Mesenchymal stem cell (in vitro differentiated cells and primary cell): ENCODE measurements at regions not wholly inside any gene's neighbourhood (a gene's known extent, or its start where the extent isn't known, plus 50 kb on each side); places are given as distances from the start of the nearest gene placed in this dataset.

Experiments used
- DNase-seq: peaks from one replicate; pipeline ENCODE4 v3.0.0-alpha.2; 2013
- H2AFZ ChIP-seq: one replicate; pipeline ENCODE4 v1.6.1; 2013; ENCODE audit warnings: low read depth, mild to moderate bottlenecking, control low read depth, inconsistent platforms, low read length, moderate library complexity
- H2AK5ac ChIP-seq: 2 replicates; pipeline ENCODE4 v1.6.1; 2013; ENCODE audit warnings: low read length, moderate library complexity, mild to moderate bottlenecking, inconsistent platforms; ENCODE audit not compliant: severe bottlenecking
- H2BK120ac ChIP-seq: one replicate; pipeline ENCODE4 v1.6.1; 2013; ENCODE audit warnings: low read depth, mild to moderate bottlenecking, inconsistent platforms, low read length, moderate library complexity
- H2BK12ac ChIP-seq, 2 experiments: one replicate each; pipeline ENCODE4 v1.6.1; 2013; ENCODE audit warnings: inconsistent platforms in 2 of 2, low read length in 2 of 2, mild to moderate bottlenecking in 2 of 2, moderate library complexity in 2 of 2, control low read depth in 1 of 2
- H2BK15ac ChIP-seq: one replicate; pipeline ENCODE4 v1.6.1; 2013; ENCODE audit warnings: mild to moderate bottlenecking, low read depth, inconsistent platforms; ENCODE audit not compliant: poor library complexity, severe bottlenecking
- H2BK5ac ChIP-seq: 2 replicates; pipeline ENCODE4 v1.6.1; 2013; ENCODE audit warnings: low read depth, mild to moderate bottlenecking, low read length, control low read depth, inconsistent platforms; ENCODE audit not compliant: poor library complexity, severe bottlenecking
- H3K14ac ChIP-seq, 2 experiments: one replicate each; pipeline ENCODE4 v1.6.1; 2013; ENCODE audit warnings: inconsistent platforms in 2 of 2, low read length in 2 of 2, control low read depth in 1 of 2, mild to moderate bottlenecking in 1 of 2, moderate library complexity in 1 of 2
- H3K18ac ChIP-seq, 2 experiments: one replicate each; pipeline ENCODE4 v1.6.1; 2013; ENCODE audit warnings: inconsistent platforms in 2 of 2, low read length in 2 of 2, control low read depth in 1 of 2, low read depth in 1 of 2, mild to moderate bottlenecking in 1 of 2
- H3K23ac ChIP-seq, 2 experiments: one replicate each; pipeline ENCODE4 v1.6.1; 2013; ENCODE audit warnings: inconsistent platforms in 2 of 2, low read length in 2 of 2, mild to moderate bottlenecking in 2 of 2, moderate library complexity in 2 of 2, control low read depth in 1 of 2
- H3K27ac ChIP-seq: 2 replicates; pipeline ENCODE4 v1.5.1; 2013; ENCODE audit warnings: mild to moderate bottlenecking, moderate library complexity, low read length, control low read depth, inconsistent platforms; ENCODE audit not compliant: poor library complexity, severe bottlenecking
- H3K27me3 ChIP-seq, 2 experiments: 2 replicates each; pipeline versions ENCODE4 v1.6.1 to v1.7.0; 2013; ENCODE audit warnings: low read length in 2 of 2, mild to moderate bottlenecking in 2 of 2, moderate library complexity in 2 of 2, control low read depth in 1 of 2, inconsistent platforms in 1 of 2; ENCODE audit not compliant: control insufficient read depth in 1 of 2, insufficient read depth in 1 of 2
- H3K36me3 ChIP-seq, 2 experiments: 2 replicates each; pipeline versions ENCODE4 v1.6.1 to v1.7.0; 2013; ENCODE audit warnings: low read length in 2 of 2, control low read depth in 1 of 2, inconsistent platforms in 1 of 2, low read depth in 1 of 2, mild to moderate bottlenecking in 1 of 2; ENCODE audit not compliant: insufficient read depth in 2 of 2, control insufficient read depth in 1 of 2
- H3K4ac ChIP-seq, 2 experiments: one replicate each; pipeline ENCODE4 v1.6.1; 2013; ENCODE audit warnings: inconsistent platforms in 2 of 2, low read length in 2 of 2, mild to moderate bottlenecking in 2 of 2, moderate library complexity in 2 of 2, control low read depth in 1 of 2, low read depth in 1 of 2
- H3K4me1 ChIP-seq: 2 replicates; pipeline ENCODE4 v1.6.1; 2013; ENCODE audit warnings: low read depth, low read length, control low read depth; ENCODE audit not compliant: control insufficient read depth, insufficient read depth
- H3K4me2 ChIP-seq: 2 replicates; pipeline ENCODE4 v1.6.1; 2013; ENCODE audit warnings: low read length, mild to moderate bottlenecking, inconsistent platforms; ENCODE audit not compliant: poor library complexity, severe bottlenecking
- H3K4me3 ChIP-seq, 2 experiments: 2 replicates each; pipeline versions ENCODE4 v1.5.1 to v1.7.0; 2013; ENCODE audit warnings: low read length in 2 of 2, mild to moderate bottlenecking in 2 of 2, control low read depth in 1 of 2, low read depth in 1 of 2; ENCODE audit not compliant: insufficient read depth in 1 of 2
- H3K79me1 ChIP-seq: replicated peaks from 2 replicates; pipeline ENCODE4 v1.6.1; 2013; ENCODE audit warnings: mild to moderate bottlenecking, control low read depth, low read length, inconsistent platforms; ENCODE audit not compliant: poor library complexity, severe bottlenecking
- H3K9ac ChIP-seq: 2 replicates; pipeline ENCODE4 v1.7.0; 2013; ENCODE audit warnings: mild to moderate bottlenecking, low read length, moderate library complexity
- H3K9me3 ChIP-seq: 2 replicates; pipeline ENCODE4 v1.7.0; 2013; ENCODE audit warnings: mild to moderate bottlenecking, low read length; ENCODE audit not compliant: control insufficient read depth
- H4K8ac ChIP-seq: one replicate; pipeline ENCODE4 v1.6.1; 2013; ENCODE audit warnings: inconsistent platforms, mild to moderate bottlenecking, low read length, moderate library complexity
- H4K91ac ChIP-seq: one replicate; pipeline ENCODE4 v1.6.1; 2013; ENCODE audit warnings: mild to moderate bottlenecking, low read length, inconsistent platforms
- WGBS: methylation state at CpG from one replicate; pipeline ENCODE4 v1.1.7; 2013; ENCODE audit warnings: mixed read lengths; 5-methylcytosine and 5-hydroxymethylcytosine counted together

DNA sequence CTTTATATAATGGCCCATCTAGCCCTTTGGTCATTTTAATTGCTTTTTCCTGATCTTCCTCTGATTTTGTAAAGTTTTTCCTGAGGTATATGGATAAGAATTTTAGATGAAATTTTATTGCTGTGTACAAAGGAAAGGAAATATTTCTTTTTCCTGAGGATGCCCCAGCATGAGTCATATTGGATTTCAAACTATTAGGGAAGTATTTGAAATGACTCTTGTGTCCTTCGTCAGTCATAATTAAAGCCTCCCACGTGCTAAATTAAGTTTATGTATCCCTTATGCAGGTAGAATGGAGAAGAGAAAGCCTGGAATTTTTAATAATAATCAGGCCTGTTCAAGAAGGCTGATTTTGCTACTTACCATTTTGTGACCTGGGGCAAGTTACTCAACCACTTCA lies 82.6 kb upstream of the GLI3 start:
- H2AFZ ChIP-seq, result no peak overlapping the region
- H3K4me3 ChIP-seq, result no peak overlapping the region
- no peak overlapping the region for H3K23ac ChIP-seq
- H3K18ac ChIP-seq, result no peak overlapping the region
- no peaks in the 10 kb centered on the region for H3K9me3 ChIP-seq
- no peak overlapping the region for H2AK5ac ChIP-seq
- no peak overlapping the region for H4K8ac ChIP-seq
- no peak overlapping the region for H3K9ac ChIP-seq
- H3K4me2 ChIP-seq, result no peak overlapping the region
- no peak for DNase-seq
- no peaks in the 10 kb centered on the region for H3K36me3 ChIP-seq
- H2BK5ac ChIP-seq, result no peak overlapping the region
- no peak overlapping the region for H3K14ac ChIP-seq
- H3K27ac ChIP-seq, result no peak overlapping the region
- no peak overlapping the region for H3K4ac ChIP-seq
- H2BK12ac ChIP-seq, result no peak overlapping the region
- H2BK120ac ChIP-seq, result no peak overlapping the region
- no peaks in the 10 kb centered on the region for H3K4me1 ChIP-seq
- no peak overlapping the region for H2BK15ac ChIP-seq
- H3K79me1 ChIP-seq, result no peaks in the 10 kb centered on the region
- H3K27me3 ChIP-seq, result peaks cover 0 to 20% of the 10 kb centered on the region in 2 experiments
- 73% methylated on average over 2 of the region's 2 CpGs for WGBS
- H4K91ac ChIP-seq, result no peak overlapping the region

DNA sequence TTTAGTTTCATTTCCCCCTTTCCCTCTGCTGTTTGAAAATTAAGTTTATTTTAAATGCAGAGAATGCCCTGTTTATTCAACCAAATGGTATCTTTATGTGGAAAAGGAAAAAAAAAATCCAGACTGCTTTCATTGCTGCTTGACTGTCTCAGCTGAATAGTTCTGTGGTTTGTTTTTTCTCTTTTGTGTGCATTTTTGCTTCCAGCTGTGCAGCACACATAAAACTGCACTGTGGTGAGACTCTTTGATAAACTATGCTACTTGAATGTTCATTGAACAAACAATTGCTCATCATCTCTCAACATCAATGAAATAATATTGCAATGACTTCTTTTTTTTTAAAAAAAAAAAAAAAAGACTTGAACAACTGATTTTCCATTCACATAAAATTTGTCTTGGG lies 78.6 kb upstream of the GLI3 start:
- H3K36me3 ChIP-seq, result no peaks in the 10 kb centered on the region

DNA sequence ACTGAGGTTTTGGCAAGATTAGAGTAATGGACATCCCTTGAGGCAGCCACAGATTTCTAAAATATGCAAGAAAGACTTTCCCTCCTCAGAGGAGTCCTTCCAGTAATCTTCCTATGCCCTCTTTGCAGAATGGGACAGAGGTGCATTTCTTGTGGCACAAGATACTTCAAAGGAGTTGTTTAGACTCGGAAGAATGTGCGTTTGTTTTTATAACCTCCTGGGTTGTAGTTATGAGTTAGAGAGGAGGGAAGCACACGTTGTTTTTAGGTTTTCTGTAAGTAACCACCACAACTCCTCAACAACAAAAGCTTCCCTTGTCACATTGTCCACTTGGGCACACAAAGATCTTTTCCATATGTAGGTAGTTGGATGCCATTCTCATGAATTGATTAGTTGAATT lies 78.1 kb upstream of the GLI3 start:
- H3K4me2 ChIP-seq, result no peak overlapping the region
- no peak overlapping the region for H2BK120ac ChIP-seq
- peak overlapping the region in 1 of 2 experiments; percentile 3 for H3K18ac ChIP-seq
- no peak overlapping the region for H3K4me3 ChIP-seq
- no peaks in the 10 kb centered on the region for H3K79me1 ChIP-seq
- H2BK15ac ChIP-seq, result no peak overlapping the region
- no peak overlapping the region for H4K91ac ChIP-seq
- DNase-seq, result peak; percentile 35
- no peak overlapping the region for H3K23ac ChIP-seq
- no peak overlapping the region for H4K8ac ChIP-seq
- no peak overlapping the region for H2AK5ac ChIP-seq
- H3K4me1 ChIP-seq, result no peaks in the 10 kb centered on the region
- peaks cover 0 to 20% of the 10 kb centered on the region in 2 experiments for H3K27me3 ChIP-seq
- H2BK12ac ChIP-seq, result no peak overlapping the region
- no peak overlapping the region for H3K14ac ChIP-seq
- H3K9me3 ChIP-seq, result peaks cover 13% of the 10 kb centered on the region
- no peak overlapping the region for H3K9ac ChIP-seq
- H2BK5ac ChIP-seq, result no peak overlapping the region
- no CpG with 5 or more reads among the region's 3 CpGs for WGBS
- H3K36me3 ChIP-seq, result no peaks in the 10 kb centered on the region
- H3K4ac ChIP-seq, result no peak overlapping the region
- no peak overlapping the region for H2AFZ ChIP-seq
- peak overlapping the region; percentile 43 for H3K27ac ChIP-seq

More for the DNA sequence above, 78.6 kb upstream of the GLI3 start:
- no peak overlapping the region for H3K9ac ChIP-seq
- no peak overlapping the region for H2AK5ac ChIP-seq
- peaks cover 0 to 20% of the 10 kb centered on the region in 2 experiments for H3K27me3 ChIP-seq
- H3K4me2 ChIP-seq, result no peak overlapping the region
- no peak overlapping the region for H3K14ac ChIP-seq
- no peak overlapping the region for H2BK12ac ChIP-seq
- no peak overlapping the region for H4K91ac ChIP-seq
- H3K4me1 ChIP-seq, result no peaks in the 10 kb centered on the region
- DNase-seq, result peak; percentile 48
- H3K4me3 ChIP-seq, result no peak overlapping the region
- H3K27ac ChIP-seq, result no peak overlapping the region
- H2BK15ac ChIP-seq, result no peak overlapping the region
- H3K4ac ChIP-seq, result no peak overlapping the region
- no peak overlapping the region for H4K8ac ChIP-seq
- no peak overlapping the region for H2BK5ac ChIP-seq
- no peak overlapping the region for H3K18ac ChIP-seq
- H2BK120ac ChIP-seq, result no peak overlapping the region
- H2AFZ ChIP-seq, result no peak overlapping the region
- H3K79me1 ChIP-seq, result no peaks in the 10 kb centered on the region
- no peak overlapping the region for H3K23ac ChIP-seq
- H3K9me3 ChIP-seq, result peaks cover 13% of the 10 kb centered on the region

DNA sequence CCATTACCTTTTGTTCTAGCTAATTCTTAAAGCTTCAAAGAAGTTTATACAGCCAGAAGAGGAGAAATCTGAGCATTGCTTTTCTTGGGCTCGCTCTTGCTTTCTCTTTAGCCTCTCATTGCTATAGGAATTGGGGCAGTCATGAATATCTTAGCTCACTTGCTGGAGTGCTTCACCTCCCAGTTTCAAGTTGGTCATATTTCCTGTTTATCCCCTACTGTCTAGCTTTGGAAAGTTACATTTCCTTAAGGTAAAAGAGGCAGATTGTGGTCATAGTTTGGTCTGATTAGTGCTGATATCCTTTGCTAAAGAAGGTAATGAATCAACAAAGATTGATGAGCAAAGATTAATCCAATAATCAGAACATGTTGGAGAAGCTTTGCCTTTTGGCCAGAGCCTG lies 77.7 kb upstream of the GLI3 start:
- no peak overlapping the region for H3K14ac ChIP-seq
- H3K27me3 ChIP-seq, result peaks cover 0 to 20% of the 10 kb centered on the region in 2 experiments
- H3K9ac ChIP-seq, result no peak overlapping the region
- no peak overlapping the region for H2AFZ ChIP-seq
- no peak for DNase-seq
- no peaks in the 10 kb centered on the region for H3K36me3 ChIP-seq
- no peak overlapping the region for H2BK120ac ChIP-seq
- peak overlapping the region in 1 of 2 experiments; percentile 3 for H3K18ac ChIP-seq
- no peaks in the 10 kb centered on the region for H3K79me1 ChIP-seq
- no peak overlapping the region for H2AK5ac ChIP-seq
- H3K4ac ChIP-seq, result no peak overlapping the region
- H3K27ac ChIP-seq, result peak overlapping the region; percentile 43
- no peak overlapping the region for H4K91ac ChIP-seq
- H2BK15ac ChIP-seq, result no peak overlapping the region
- 67% methylated on average over 1 of the region's 1 CpG for WGBS
- H4K8ac ChIP-seq, result no peak overlapping the region
- no peak overlapping the region for H2BK5ac ChIP-seq
- H3K4me2 ChIP-seq, result no peak overlapping the region
- H3K4me1 ChIP-seq, result no peaks in the 10 kb centered on the region
- H3K9me3 ChIP-seq, result peaks cover 13% of the 10 kb centered on the region
- H3K23ac ChIP-seq, result no peak overlapping the region
- H2BK12ac ChIP-seq, result no peak overlapping the region
- no peak overlapping the region for H3K4me3 ChIP-seq
